GM12874 (cell line): ENCODE measurements at regions not wholly inside any gene's neighbourhood (a gene's known extent, or its start where the extent isn't known, plus 50 kb on each side); places are given as distances from the start of the nearest gene placed in this dataset.

Experiments used
- TF ChIP-seq, protein P1 (sequence below): IDR thresholded peaks from 2 replicates; pipeline ENCODE4 v1.5.1; 2011; ENCODE audit warnings: low read depth, mild to moderate bottlenecking, control low read depth, low read length, moderate library complexity; ENCODE audit not compliant: insufficient read depth

DNA sequence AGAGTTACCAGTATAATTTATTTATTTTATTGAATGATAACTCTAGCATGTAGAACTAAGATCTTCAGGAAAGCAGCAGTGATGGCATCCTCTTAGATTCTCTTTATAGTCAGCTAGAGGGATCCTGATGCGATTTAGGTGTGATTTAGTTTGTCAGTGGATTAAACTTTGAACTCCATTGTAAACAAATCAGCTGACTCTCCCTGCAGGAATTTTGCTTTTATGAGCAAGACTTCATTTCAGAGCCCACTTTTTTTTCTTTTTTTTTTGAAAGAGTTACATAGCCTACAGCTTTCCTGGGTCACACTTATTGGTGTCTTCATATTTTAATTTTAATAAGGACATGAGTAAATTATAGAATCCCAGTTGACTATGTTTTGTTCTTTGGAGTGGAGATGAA lies 93.8 kb upstream of the SEMA6A start:
- TF ChIP-seq, protein P1, sequence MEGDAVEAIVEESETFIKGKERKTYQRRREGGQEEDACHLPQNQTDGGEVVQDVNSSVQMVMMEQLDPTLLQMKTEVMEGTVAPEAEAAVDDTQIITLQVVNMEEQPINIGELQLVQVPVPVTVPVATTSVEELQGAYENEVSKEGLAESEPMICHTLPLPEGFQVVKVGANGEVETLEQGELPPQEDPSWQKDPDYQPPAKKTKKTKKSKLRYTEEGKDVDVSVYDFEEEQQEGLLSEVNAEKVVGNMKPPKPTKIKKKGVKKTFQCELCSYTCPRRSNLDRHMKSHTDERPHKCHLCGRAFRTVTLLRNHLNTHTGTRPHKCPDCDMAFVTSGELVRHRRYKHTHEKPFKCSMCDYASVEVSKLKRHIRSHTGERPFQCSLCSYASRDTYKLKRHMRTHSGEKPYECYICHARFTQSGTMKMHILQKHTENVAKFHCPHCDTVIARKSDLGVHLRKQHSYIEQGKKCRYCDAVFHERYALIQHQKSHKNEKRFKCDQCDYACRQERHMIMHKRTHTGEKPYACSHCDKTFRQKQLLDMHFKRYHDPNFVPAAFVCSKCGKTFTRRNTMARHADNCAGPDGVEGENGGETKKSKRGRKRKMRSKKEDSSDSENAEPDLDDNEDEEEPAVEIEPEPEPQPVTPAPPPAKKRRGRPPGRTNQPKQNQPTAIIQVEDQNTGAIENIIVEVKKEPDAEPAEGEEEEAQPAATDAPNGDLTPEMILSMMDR, result no peak

DNA sequence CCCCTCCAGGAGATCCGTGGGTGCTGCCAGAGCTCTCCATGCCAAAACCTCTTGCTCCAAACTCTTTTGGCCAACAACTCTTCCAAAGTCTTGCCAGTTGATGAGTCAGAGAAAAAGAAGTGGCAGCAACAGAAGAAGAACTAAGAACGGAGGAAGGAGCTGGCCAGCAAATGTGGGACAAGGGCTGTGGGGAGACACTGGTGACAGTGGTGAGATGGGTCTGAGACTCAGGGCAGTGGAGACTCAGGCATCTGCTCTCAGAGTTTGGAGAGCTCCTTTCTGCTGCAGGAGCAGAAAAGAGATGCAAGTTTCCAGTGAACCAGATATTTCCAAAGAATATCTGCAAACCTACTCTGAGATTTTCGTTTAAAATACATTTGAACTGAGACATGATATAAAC lies 92.3 kb upstream of the SEMA6A start:
- TF ChIP-seq, protein P1, result no peak

DNA sequence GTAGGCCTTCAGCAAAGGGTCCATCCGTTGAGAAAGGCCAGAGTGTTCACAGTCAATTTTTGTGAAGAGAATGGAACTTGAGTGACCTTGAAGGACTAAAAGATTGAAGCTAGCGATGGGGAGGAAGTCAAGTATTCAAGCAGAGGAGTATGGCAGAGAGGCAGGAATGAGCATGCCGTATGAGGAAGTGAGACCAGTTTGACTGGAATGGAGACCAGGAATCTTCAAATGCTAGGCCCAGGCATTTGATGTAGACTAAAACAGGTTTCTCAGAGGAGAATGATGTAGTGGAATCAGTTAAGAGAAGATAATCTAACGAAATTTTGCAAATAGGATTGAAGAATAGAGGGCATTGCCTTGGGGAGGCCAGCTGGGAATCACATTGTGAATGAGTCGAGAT lies 90.4 kb upstream of the SEMA6A start:
- TF ChIP-seq, protein P1, result no peak

DNA sequence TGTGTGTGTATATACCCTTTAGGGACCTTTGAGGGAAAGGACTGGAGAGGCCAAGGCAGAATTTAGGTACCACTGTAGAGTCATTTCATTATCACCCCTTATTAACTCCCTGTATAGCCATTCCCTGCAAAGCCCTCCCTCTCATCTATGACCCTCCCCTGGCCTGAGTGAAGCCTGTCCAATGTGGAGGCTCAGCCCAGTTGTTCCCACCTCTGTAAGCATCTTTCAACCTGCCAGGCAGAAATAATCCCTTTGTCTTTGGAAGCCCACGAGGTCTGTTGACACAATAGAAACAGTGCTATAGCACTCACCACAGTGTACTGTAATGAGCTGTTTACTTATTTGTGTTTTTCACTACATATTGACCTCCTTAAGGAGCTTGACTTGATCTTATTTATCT lies 88.5 kb upstream of the SEMA6A start:
- TF ChIP-seq, protein P1, result no peak

DNA sequence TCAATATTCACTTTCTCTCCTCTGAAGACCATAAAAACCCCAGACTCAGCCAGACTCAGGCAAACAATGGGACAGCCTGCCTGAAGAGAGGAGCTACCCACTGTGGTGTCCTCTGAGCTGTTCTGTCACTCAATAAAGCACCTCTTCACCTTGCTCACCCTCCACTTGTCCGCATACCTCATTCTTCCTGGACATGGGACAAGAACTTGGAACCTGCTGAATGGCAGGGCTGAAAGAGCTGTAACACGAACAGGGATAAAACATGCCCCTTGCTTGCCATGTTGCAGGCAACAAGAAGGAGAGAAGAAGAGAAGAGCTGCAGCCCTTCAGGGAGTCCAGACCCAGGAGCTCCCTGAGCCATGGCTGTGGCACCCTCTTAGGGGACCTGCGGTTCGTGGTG lies 86.8 kb upstream of the SEMA6A start:
- TF ChIP-seq, protein P1, result no peak

DNA sequence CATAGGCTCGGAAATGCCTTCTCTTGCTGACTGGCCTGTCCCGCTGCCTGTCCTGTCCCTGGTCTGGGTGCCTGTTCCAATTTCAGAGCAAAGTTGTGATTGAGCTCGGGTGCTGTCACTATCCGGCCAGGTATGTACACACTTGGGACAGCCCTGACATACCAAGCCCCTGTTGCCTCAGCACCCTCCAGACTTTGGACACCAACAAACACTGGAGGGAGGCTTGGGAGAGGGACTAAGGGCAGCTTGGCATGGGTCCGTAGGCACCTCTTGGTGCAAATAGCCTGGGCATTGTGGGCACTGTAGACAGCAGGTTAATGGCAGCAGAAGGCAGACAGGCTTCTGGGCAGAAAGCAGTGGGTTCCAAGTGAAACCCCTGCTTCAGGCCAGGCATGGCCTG lies 86.3 kb upstream of the SEMA6A start:
- TF ChIP-seq, protein P1, result no peak

DNA sequence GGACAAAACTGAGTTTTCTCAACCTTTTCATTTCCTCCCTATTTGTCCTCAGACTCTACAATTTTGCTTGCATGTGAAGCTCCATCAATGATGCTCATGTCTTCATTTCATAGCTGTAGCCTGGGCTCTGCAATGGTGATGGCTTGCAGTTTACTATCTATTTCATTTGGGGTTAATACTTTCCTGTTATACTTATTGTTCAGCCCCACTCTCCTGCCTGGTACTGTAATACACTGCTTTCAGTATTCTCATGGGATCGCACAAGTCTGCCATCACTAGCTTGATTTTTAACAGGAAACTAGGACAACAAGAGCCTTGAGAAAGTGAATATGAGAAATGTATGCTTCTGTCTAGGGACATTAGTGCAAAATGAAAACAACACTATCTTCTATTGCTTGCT lies 84.2 kb upstream of the SEMA6A start:
- TF ChIP-seq, protein P1, result no peak

DNA sequence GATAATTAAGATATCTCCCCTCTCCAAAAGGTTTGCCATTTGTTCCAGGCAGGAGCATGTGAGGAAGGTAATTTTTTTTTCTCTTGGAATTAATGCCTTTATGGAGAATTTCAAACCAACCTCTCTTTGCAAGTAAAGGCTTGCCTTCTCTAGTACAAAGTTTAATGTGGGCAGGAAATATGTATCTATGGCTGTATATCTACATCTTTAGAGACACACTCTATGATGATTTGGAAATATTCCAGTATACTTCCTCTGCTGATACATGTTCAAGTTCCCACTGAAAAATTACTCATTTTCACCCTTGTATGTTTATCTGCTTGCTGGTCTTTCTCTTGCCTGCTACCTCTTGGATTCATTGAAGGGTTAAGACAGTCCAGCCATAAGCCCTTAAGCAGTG lies 83.5 kb upstream of the SEMA6A start:
- TF ChIP-seq, protein P1, result no peak
